G401.6 (cell line): ENCODE measurements at regions not wholly inside any gene's neighbourhood (a gene's known extent, or its start where the extent isn't known, plus 50 kb on each side); places are given as distances from the start of the nearest gene placed in this dataset.
"Not testable (repeated sequence)": the region's sequence is repeated elsewhere in the genome, so short reads cannot be mapped to it uniquely, and the experiment has no call there.

Experiments used
- FAIRE-seq: peaks from 2 replicates; lab custom pipeline; 2012; peaks lifted over from hg19 to GRCh38; lab: Jason Lieb, UNC

DNA sequence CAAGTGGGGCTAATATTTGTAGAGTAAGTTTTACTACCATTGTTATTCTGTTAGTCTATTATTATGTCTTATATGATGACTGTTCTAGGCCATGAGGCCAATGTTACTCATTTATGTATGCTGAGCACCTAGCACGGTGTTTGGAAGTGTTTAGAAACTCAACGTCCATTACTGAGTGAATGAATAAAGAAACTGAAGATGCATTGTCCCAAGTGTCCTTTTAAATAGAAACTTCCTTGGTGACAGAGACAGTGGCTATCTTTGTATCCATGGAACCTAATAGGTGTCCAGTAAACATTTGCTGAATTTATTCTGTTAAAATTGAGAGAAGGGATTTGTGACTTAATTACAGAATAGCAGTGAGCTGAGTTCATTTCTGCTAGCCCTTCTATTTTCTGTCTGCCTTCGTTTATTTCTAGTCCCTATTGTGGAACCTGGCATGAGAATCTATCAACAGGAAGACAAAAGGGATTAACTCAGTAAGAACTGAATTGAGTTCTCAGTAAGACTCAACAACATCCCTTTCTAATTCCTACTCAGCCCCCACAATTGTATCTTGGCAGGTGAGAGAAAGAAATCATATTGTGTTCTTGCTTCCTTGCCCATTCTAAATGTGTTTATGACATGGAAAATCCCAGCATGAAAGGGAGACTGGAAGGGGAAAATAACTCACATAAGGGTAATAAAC lies 246.6 kb upstream of the LRRC3B start:
- no peak for FAIRE-seq

DNA sequence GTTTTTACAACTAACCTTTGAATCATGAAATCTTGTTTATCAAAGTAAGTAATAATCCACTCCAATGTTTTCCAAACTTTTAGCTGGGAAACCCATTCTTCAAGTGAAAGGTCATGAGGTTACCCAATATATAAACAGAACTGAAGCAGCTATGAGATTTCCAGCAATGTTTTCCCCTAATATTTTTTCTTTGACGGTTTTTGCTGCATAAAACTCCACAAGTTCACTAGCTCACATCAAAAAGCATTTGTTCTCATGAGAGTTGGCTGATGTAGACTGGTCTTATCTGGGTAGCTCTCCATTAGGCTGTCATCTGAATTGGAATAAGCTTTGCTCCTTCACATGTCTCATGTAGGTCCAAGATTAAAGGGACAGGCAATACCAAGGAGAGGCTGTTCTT lies 241.2 kb upstream of the LRRC3B start:
- FAIRE-seq: no peak

DNA sequence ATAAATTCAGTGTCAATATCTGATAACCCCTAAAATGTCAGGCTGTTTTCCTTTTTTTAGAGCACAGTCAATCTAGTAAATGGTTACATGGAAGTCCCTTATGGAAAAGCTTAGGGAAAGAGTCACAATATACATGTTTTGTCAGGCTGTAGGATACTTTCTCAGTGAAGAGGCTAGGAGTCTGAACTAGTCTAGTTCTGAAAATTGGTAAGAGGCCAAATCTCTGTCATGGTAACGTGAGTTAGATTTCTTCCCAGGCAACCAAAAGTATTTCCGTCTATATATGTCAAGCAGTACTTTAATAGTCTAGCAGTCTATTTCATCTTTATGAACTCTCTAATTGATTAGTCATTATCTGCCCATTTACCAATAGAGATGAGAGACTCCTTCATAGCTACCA lies 215.9 kb upstream of the LRRC3B start:
- no peak for FAIRE-seq

DNA sequence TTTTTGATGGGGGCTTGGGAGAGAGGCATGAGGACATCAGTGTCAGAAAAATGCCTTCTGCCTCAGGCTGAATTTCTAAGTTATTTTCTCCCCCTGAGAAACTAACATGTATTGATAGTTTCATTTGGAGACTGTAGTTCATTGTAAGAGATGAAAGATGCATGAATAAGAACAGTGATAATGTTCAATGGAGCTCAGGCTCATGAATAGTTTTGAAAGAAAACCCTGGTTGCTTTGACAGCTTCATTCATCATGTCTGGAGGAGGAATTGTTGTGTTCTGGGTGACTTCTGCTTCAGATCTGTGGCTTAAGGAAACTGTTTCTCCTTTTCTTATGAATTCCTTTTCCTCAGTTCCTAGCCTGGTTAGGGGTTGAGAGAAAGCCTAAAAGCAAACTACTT lies 204.0 kb upstream of the LRRC3B start:
- no peak for FAIRE-seq

DNA sequence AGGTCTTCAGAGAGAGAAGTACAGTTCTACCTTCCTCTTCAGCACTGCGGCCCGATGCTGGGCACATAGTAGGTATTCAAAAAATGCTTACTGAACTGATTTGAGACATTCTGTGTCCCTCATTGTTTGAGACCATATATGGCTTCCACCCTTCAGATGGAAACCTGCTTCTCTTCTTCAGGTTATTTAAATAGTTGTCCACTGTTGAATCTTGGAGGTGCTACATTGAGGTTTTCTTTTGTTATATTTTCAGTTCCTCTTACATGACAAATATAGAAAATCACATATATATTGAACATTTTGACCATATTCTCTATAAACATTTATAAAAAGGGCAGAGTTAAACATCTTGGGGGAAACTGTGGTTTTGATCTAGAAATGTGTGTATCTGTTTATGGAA lies 200.2 kb upstream of the LRRC3B start:
- no peak for FAIRE-seq

DNA sequence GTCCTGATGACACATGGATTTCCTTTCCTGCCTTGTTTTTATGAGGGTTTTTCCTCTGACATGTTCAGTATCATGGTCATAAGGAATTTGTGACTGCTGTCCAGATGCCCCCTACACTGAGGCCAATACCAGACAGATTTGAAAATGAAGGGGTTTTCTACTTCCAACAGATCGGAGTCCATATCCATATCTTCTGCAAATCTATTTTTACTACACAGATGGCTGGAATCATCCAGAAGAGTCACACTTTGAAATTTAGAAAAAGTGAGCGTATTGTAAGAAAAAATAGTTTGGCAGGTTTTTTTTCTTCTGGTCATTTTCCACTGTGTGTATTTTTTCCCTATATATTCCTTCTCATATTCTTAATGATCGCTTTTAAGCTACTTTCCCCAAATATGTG lies 197.5 kb upstream of the LRRC3B start:
- FAIRE-seq: no peak

DNA sequence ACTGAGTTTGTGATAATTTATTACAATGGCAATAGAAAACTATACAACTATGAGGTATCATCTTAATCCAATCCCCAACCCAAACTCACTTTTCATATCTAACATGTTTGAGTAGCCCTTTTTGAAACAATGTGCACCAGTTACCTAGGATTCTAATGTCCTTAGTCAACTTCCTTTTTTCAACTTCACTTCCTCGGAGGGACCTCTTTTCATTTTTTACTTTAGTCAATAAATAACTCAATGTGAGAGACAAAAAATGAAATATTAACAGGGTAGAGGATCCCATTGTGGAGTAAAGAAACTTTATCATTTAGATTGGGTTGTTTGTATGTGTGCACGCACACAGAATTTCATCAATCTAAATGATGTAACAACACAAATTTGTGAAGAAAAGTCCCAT lies 193.6 kb upstream of the LRRC3B start:
- no peak for FAIRE-seq

DNA sequence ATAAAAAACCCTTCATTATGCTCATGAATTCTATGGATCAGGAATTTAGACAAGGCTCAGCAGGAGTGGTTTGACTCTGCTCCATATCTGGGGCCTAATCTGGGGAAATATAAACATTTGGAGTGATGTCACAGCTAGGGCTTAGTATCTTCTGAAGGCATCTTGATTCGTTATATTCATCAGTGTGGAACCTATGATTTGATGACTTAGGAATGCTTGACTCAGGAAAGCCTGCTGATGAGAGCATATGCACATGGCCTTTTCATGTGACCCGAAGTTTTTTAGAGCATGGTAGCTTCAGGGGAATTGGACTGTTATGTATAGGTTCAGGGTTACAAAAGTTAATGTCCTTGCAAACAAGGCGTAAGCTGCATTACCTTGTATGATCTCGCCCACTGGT lies 184.9 kb upstream of the LRRC3B start:
- no peak for FAIRE-seq

DNA sequence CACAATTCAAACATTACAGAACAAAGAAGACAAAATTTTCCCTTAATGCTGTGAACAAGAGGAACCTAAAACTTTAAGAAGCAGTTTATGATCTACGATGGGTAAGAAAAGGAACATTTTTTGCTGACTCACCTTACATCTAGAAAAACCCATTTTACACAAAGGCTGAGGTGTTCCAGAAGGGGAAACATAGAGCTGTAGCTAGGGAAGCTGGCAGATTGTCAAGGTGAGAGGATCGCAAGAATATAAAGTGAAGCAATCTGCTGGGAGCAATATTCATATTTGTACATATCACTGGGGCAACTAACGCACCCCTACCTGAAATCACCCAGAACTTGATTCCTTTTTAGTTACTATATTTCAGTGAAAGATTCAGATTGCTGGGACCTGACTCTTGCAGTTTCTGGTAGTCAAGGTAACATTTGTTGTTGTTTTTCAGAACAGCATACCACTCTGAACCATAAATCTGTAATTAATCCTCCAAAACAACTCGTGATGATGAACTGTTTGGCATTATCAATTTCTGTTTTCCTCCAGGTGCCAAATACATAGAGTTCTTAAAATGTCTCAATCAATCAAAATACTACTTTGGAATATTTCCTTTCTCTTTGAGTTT lies 184.1 kb upstream of the LRRC3B start:
- no peak for FAIRE-seq

DNA sequence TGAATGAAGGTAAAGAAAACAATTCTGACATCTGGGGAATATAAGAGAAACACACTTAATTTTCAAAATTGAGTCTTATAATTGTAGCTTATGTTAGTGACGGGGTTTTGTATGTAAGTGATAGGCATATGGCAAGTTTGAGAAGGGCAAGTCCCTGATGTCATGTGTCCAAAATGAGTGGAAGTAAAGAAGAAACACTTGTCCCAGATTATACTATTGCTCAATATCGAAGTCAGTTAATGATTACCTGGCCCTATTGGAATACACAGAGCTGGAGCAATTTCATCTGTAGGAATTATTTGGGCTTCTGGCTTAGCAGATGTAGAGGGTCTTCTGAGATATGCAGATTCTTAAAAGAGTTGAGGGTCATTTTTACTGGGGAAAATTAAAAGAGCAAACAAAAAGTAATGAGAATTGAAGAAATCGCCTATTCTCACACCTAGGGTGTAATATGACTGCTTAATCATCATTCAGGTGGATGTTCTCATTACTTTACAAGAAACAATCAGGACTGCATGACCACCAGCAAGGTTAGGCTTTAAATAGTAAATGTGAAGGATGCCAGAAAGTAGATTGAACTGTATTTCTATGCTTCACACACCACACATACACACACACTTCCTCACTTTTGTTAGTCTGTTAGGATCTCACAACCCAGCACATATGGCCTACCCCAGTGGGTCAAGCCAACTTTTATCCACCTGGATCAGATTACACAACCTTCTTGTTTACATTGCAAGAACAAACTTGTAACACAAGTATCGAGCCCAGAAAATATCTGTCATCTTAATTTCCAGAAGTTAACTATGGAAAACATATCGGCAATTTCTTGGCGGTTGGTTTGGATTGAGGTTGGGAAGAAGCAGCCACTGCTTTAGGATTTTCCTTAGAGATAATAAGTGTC lies 183.3 kb upstream of the LRRC3B start:
- FAIRE-seq: no peak

DNA sequence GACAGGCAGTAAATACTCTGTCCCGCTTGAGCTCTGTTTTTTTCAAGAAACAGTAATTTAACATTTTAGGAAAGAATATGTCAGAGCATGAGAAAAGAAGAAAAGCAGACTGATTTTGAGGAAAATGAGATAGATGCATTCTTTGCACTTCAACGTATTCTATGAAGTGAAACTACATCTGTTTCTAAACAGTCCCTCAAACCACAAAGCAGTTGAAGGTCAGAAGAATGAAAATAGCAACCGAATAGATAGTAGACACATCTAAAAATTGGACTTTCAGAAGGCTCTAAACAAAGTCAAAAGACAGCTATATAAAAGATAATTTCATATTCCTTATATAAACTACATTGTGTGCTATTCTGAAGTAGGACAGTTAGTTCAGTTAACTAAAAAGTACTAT lies 172.6 kb upstream of the LRRC3B start:
- no peak for FAIRE-seq

DNA sequence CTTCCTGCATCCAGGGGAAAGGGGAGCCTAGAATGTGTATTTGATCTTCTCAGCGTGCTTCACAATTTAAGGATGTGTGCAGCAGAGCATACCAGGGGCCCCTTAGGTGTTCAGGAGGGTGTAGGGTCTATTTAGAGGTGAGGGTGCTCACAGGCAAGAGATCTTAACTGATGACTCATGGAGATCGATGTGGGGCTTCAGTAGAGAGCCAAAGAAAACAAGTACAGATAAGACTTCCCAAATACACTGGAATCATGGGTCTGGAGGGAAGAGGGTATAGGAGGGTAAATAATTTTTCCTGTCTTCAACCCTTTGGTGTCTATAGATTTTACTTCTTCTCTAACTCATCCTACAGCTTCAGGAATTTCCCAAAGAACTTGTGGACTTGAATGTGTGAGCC lies 170.2 kb upstream of the LRRC3B start:
- no peak for FAIRE-seq

DNA sequence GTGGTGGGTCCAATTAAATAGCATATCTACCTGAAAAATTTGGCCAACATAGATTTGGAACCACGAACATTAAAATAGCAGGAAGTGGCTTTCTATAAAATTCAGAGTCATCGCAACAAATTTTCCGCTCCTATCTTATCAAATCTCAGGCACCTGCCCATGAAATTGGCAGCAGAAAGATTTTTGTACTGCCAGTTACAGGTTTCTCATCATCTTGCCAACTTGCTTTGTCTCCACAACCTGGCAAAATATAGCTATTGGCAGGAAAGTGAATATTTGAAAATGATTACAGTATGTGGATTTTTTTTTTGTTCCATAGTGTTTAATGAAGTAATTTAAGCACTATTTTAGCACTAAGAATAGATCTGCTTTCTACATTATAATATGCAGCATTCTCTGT lies 161.6 kb upstream of the LRRC3B start:
- FAIRE-seq: no peak

DNA sequence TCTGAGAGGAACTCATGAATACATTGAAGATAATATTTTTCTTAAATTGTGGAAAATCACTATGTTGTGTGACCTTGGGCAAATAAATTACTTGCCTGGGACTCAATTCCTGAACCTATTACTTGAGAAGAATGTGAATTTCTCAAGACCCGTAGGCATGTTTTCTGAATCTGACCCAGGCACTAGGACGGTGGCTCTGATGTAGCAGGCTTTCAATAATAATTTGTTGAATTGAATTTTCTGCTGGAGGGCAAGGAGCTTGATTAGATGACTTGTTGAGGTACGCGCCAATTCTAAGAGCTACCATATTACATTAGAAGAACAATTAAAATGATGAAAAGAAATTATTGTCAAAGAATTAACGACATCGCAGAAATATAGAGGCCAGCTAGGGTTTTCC lies 150.2 kb upstream of the LRRC3B start:
- no peak for FAIRE-seq

DNA sequence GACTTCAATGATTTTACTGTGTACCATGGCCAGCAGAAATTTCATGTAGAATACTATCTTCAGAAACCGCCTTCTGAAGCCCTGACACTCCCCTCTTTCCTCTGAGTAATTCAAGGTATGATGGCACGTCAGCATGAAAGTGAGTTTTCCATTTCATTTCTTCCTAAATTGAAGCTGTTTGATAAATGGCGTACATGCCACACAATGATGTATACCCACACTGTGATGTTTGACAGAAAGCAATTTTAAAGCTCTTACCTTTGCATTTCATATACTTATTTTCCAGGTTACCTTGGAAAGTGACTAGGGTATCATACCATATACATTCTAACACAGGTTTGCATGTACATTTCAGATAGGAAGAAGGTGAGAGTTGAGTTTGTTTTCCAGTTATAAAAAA lies 147.9 kb upstream of the LRRC3B start:
- no peak for FAIRE-seq

DNA sequence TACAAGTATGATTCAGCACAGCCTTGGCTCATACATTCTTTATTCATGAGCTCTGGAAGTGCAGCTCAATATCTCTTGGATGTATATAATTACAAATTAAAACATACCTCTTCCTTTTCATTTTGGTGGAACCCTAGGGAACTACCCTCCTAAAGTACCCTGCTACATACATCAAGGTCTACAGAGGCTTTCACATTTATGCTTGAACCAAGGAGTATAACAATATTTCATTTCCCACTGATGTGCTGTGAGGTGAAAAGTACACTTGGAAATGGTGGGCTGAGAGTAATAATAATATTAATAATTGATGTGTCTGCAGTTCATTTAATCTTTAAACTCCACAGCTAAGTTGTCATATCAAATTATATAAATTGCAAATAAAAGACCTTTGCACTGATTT lies 142.2 kb upstream of the LRRC3B start:
- no peak for FAIRE-seq

DNA sequence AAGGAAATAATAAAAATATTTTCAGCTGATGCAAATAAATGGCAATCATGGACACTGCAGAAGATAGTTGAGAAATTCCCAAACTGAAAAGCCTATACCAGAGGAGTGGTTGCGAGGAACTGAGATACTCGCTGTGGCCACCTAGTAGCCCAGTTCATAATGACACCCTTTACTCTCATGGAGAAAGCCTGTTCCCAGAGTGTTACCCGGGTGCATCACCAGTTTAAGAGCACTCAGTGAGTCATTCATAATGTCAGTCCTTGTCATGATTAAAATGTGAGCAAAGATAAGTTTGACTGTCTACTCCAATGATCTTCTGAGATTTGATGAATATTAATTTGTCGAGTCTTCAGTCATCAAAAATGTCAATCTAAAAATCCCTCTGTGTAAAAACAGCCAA lies 138.4 kb upstream of the LRRC3B start:
- FAIRE-seq: no peak

DNA sequence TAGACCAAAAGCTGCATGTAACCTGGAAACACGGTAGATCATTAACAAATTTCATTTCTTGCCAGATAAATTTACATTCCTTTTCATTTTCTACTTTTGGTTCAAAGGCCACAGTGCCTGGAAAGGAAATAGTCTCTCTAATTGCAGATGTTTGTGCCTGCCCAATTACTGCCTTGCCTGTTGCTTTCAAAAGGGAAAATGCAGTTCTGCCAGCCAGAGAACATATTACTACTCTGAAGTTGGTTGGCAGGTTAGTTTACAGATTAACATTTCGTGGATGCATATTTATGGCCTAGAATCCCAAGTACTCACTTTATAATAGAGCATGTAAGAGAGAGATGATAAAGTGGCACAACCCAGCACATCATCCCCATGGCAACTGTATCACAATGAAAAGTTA lies 124.3 kb upstream of the LRRC3B start:
- FAIRE-seq: no peak

DNA sequence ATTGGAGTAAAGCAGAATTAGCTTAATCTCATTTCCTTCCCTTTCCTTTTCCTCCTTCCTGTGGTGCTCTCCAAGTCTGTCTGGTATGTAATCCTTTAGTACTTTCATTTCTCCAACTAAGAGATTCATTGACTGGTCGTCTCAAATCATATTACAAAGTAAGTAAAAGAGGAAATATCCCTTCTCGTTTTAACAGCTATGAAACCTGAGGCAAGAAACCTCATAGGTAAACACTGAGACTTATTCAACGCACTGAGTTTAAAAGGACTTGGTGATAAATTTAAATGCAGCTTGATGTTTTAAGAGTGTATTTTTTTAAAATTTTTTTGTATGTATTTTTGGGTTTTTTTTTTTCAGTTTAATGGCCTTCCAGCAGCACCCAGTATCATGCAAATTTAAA lies 117.2 kb upstream of the LRRC3B start:
- FAIRE-seq: no peak

DNA sequence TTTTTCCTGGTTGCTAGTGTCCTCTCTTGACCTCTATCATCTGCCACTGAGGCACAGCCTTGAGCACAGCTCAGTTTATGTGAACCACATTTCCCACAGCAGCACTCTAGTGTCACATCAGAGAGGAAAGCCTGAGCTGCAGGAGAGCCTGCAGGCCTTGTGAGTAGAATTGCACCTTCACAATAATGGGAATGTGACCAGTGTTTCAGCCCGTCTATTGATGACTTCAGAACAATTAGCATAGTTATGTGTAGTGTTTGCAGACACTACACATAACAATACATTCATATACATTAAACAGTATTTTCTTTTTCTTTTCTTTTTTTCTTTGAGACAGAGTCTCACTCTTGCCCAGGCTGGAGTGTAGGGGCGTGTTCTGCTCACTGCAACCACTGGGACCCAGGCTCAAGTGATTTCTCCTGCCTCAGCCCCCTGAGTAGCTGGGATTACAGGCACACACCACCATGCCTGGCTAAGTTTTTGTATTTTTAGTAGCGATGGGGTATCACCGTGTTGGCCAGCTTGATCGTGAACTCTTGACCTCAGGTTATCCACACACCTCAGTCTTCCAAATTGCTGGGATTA lies 108.0 kb upstream of the LRRC3B start:
- not testable (repeated sequence) for FAIRE-seq

DNA sequence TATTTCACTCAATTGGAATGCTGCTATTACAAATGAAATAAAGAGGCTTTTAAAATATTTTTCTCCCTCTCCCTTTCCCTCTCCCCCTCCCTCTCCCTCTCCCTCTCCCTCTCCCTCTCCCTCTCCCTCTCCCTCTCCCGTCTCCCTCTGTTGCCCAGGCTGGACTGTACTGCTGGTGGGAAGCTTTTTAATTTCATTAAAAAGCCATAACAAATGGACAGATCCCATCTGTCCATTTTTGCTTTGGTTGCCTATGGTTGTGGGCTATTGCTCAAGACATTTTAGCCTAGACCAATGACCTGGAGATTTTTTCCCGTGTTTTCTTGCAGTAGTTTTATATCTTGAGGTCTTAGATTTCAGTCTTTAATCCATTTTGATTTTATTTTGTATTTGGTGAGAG lies 107.2 kb upstream of the LRRC3B start:
- FAIRE-seq: no peak

DNA sequence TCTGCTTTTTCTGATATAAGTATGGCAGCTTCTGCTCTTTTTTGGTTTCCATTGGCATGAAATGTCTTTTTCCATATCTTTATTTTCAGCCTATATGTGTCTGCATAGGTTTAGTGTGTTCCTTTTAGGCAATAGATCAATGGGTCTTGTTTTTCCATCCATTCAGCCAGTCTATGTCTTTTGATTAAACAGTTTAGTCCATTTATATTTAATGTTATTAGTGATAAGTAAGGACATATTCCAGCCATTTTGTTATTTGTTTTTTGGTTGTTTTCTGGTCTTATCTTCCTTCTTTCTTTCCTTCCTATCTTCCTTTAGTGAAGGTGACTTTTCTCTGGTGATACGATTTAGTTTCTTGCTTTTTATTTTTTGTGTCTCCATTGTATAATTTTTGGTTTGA lies 101.3 kb upstream of the LRRC3B start:
- FAIRE-seq: no peak

DNA sequence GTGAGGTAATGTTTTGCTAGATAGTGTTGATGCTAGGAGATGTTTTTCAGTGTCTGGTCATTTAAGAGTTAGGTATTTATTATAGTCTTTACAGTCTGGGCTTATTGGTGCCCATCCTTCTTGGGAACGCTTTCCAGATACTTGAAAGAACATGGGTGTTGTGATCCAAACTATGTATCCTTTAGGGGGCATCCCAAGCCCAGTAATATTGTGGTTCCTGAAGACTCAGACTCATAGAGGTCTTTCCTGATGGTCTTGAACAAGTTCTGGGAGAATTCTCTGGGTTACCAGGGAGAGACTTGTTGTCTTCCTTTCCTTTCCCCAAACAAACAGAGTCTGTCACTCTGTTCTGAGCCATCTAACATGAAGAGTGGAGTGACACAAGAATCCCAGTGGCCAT lies 99.7 kb upstream of the LRRC3B start:
- FAIRE-seq: no peak
